ENCODE measurements at regions not wholly inside any gene's neighbourhood (a gene's known extent, or its start where the extent isn't known, plus 50 kb on each side); places are given as distances from the start of the nearest gene placed in this dataset.

GRCh38 chr5:124061663-124062062 is 549.7 kb downstream of the CSNK1G3 start:
- Histone ChIP-seq H3K27ac (no peak overlapping the region), H3K4me1 (peaks cover 0 to 5% (median 0%) of the 10 kb centered on the region in 4 donors), H3K4me3 (no peak overlapping the region), H3K36me3 (no peaks in the 10 kb centered on the region), H3K9me3 (no peaks in the 10 kb centered on the region), H3K27me3 (no peaks in the 10 kb centered on the region)
- DNase-seq: no peak
- no peak for TF ChIP-seq POLR2A (IDR thresholded peaks at IDR 0.05)
- TF ChIP-seq CTCF (IDR thresholded peaks at IDR 0.05): no peak

GRCh38 chr5:124061068-124061430 is 549.1 kb downstream of the CSNK1G3 start:
- peaks cover 0 to 5% (median 0%) of the 10 kb centered on the region in 4 donors for H3K4me1 ChIP-seq
- no peak overlapping the region for H3K27ac ChIP-seq
- H3K36me3 ChIP-seq: no peaks in the 10 kb centered on the region
- H3K4me3 ChIP-seq: no peak overlapping the region
- DNase-seq: no peak
- no peaks in the 10 kb centered on the region for H3K27me3 ChIP-seq
- no peaks in the 10 kb centered on the region for H3K9me3 ChIP-seq
- TF ChIP-seq CTCF (IDR thresholded peaks at IDR 0.05) (no peak), POLR2A (IDR thresholded peaks at IDR 0.05) (no peak)

GRCh38 chr5:124060413-124061067 is 548.6 kb downstream of the CSNK1G3 start:
- peaks cover 0 to 5% (median 0%) of the 10 kb centered on the region in 4 donors for H3K4me1 ChIP-seq
- H3K4me3 ChIP-seq: no peak overlapping the region
- no peaks in the 10 kb centered on the region for H3K27me3 ChIP-seq
- DNase-seq: no peak
- no peaks in the 10 kb centered on the region for H3K9me3 ChIP-seq
- TF ChIP-seq CTCF (IDR thresholded peaks at IDR 0.05): no peak
- no peak for TF ChIP-seq POLR2A (IDR thresholded peaks at IDR 0.05)
- no peaks in the 10 kb centered on the region for H3K36me3 ChIP-seq
- H3K27ac ChIP-seq: no peak overlapping the region

- no peak for TF ChIP-seq CTCF (IDR thresholded peaks at IDR 0.05)
- TF ChIP-seq POLR2A (IDR thresholded peaks at IDR 0.05): no peak
- peaks cover 0 to 5% (median 0%) of the 10 kb centered on the region in 4 donors for H3K4me1 ChIP-seq
- H3K27me3 ChIP-seq: no peaks in the 10 kb centered on the region
- no peak overlapping the region for H3K27ac ChIP-seq
- no peak for DNase-seq
- no peaks in the 10 kb centered on the region for H3K9me3 ChIP-seq
- no peaks in the 10 kb centered on the region for H3K36me3 ChIP-seq
- H3K4me3 ChIP-seq: no peak overlapping the region
Observed at GRCh38 chr5:124060011-124060410, 548.0 kb downstream of the CSNK1G3 start.

- TF ChIP-seq POLR2A (IDR thresholded peaks at IDR 0.05) (no peak), CTCF (IDR thresholded peaks at IDR 0.05) (no peak)
- no peak for DNase-seq
- peaks cover 0 to 5% (median 0%) of the 10 kb centered on the region in 4 donors for H3K4me1 ChIP-seq
- H3K27me3 ChIP-seq: no peaks in the 10 kb centered on the region
- no peaks in the 10 kb centered on the region for H3K9me3 ChIP-seq
- H3K4me3 ChIP-seq: no peak overlapping the region
- H3K36me3 ChIP-seq: no peaks in the 10 kb centered on the region
- no peak overlapping the region for H3K27ac ChIP-seq
Observed at GRCh38 chr5:124059200-124059599, 547.2 kb downstream of the CSNK1G3 start.
